HG02852 (cell line): ENCODE measurements at regions not wholly inside any gene's neighbourhood (a gene's known extent, or its start where the extent isn't known, plus 50 kb on each side); places are given as distances from the start of the nearest gene placed in this dataset.

Source experiments
- ATAC-seq: cut with Tn5 transposase; IDR thresholded peaks from one replicate; pipeline ENCODE4 v1.9.1; 2021; ENCODE audit warnings: mild to moderate bottlenecking, moderate library complexity; ENCODE audit not compliant: unreplicated experiment

DNA sequence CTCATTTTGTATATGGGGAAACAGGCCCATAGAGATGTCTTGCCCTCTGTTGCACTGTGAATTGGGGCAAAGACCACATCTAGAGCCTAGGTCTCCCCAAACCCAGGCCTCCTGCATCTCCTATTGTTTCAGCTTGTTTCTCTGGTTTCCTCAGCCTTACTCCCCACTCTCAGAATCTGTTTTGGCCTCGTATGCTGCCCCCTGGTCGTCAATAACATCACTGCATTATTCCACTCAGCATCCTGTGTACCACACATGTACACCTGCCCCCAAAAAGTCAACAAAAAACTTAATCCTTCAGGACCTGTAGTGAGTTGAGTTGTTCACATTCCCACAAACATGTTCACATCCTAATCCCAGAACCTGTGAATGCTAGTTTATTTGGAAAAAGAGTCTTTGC, 184.8 kb downstream of the BRINP2 start:
- no peak for ATAC-seq

DNA sequence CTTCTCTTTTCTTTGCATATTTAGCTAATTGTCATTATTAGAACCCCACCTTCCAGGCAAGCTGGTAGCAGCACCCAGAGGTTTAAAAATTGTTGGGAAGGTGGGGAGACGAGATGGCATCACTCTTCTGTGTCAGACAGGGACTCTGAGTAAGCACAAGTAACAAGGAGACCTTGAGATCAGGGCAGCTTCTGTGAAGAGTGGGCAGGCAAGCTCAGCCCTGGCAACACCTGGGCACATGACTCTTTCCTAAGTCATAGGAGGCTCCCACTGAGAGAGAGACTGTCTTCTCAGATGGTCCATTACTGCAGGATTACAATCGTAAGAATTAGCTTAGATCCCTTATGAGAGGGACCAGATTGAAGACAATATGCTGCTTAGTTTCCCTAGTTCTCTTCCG, 183.5 kb downstream of the BRINP2 start:
- ATAC-seq = no peak

DNA sequence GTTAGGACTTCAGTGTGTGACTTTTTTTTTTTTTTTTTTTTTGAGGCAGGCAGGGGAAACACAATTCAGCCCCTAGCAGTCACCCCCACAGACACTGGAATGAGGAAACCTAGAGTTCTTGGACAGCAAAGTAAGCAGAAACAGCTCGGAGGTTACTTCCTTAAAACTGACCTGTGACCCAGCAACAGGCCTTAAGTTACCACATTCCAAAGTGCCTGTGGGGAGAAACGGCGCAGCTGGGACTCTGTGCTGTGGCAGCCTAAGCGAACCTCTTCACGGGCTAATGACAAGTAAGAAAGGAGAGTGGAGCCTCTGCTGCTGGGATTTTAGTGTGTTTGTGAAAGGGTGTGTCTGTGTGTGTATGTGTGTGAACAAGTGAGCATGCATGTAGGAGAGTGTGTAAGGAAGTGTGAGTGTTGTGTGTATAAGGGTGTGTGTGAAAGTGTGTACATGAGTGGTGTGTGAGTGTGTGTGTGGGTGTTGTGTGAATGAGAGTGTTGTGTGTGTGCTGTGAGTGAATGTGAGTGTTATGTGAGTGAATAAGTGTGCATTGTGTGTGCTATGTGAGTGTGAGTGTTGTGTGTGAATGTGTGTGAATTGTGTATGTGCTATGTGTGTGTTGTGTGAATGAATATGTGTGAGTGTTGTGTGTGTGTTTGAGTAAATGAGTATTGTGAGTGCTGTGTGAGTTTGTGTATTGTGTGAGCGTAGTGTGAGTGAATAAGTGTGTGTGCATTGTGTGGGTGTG, 180.8 kb downstream of the BRINP2 start:
- ATAC-seq = no peak

DNA sequence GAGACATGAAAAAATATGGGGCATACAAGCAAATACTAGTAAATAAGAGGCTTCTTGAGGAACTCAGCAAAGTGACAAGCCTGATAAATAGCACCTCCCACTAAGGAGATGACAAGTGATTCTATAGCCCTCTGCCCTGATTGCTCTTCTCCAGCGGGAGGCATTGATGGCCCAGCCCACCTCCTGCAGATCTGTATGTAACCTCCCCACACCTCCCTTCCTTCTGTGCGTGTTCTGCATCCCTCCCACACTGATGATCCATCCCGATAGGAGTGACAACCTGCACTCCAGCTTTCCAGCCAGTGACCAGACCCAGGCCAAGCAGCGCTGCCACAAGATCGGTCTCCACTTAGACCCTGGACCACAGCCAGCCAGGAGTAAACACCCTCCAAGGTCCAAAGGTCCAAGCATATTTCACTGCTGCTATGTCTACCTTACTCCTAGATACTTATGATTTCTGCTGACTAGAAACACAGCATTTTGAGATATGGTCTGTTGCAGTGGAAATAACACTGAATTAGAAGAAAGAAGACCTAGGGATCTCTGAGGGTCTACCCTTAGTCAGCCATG, 176.1 kb downstream of the BRINP2 start:
- no peak for ATAC-seq

DNA sequence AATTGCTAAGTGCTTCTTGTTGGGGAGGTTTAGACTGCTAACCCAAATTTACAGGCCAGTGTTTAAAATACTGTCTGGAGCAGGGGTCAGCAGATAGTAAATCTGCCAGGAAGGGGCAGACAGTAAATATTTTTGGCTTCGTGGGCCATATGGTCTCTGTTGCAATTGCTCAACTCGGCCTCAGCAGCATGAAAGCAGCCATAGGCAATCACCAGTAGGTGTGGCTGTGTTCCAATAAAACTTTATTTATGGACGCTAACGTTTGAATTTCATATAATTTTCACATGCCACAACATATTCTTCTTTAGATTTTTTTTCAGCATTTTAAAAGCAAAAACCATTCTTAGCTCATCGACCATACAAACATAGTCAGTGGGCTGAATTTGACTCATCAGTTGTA, 172.7 kb downstream of the BRINP2 start:
- no peak for ATAC-seq

DNA sequence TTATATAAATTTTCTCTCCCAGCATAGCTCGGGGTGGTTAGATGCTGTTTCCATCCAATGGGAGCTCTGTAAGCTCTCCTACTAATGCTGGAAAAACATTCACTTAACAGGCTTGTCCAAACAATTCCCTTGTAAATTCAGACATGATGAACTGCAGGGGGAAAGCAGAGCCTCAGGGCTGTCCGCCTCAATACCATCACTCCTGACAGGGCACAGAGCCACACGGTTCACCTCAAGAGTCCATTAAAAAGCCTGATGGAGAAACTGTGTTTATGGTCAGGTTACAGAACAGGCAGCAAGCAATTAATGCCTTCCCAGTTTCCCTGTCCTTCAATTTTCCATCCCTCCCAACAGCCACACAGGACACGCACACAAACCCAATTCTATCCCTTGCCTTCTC, 171.0 kb downstream of the BRINP2 start:
- ATAC-seq = no peak

DNA sequence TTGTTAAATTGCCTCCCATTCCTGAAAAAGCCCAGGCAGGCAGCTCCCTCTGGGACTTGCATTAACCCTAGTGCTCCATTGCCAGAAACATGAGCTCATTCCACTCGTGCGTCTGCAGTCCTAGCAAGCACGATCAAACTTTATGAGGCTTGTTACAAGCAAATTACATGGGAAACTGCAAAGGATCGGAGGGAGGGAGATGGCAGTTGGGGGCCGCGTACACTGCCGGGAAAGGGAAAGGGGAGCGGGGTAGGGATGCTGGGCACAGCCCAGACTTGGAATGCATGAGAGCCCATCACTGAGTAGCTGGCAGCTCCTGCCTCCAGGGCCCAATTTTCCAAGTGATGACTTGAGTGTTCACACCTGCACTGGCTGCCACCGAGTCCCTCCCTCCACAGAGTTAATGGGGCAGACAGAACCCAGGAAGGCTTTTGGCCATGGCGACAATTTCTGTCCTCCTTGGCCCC, 169.9 kb downstream of the BRINP2 start:
- ATAC-seq = no peak

DNA sequence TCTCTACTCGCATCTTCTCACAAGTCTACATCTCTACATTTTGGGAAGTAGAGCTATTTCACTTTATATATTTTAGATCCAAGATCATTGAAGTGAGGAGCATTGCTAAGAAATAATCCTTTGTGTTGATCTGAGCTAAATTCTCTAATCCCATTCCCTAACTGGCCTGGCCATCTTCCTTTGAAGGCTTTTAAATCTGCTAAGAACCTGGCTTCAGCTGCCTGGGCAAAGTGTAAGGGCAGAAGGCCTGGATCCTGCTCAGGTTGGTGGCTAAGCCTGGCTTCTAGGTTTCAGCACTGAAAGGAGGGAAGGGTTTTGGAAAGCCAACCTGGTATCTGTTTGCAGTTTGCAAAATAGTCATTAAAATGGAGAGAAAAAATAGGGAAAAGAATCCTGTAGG, 167.6 kb downstream of the BRINP2 start:
- ATAC-seq = no peak

DNA sequence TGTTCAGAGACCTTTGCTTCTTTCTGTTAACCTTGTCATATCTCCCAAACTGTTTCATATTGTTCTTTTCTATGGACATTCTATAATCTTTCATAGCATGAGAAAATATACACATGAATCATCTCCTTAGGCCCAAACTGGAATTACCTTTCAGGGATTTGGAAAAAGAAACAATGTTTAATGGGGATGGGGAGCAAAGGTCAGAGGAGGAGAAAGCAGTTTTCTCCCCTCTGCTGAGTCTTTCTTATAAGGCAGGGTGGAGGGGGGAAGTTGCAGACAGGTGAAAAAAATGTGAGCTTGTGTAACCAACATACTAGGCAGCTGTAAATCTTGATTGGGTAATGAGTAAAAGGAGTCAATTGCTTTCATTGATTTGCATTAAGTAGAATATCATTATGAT, 164.1 kb downstream of the BRINP2 start:
- no peak for ATAC-seq

DNA sequence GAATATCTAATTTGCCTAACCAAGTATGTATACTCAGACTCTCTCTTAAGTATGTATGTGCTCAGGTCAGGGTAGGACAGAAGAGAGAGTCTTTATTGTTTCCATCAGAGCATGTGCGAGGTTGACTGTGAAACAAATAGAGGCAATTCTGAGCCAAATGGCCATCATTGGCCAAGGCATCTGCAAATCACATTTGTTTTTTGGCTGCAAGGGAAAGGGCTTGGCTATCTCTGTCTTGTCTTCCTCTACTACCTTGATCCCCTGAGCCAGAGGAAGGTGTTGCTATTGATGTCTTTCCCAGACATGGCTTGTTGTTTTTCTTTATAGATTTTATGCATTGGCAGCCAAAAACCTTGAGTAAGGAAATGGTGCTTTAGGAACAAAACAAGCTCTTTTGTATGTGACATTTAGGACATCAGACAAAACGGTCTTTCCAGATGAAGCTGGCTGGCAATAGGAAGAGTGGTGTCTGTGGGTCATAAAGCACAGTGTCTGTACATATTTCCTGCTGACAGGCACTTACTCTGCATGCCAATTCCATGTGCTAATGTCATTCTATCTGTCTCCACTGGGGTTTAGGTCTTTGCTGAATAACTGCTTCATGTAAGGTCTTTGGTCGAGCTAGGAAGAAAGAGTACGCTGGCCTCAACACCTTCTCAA, 163.3 kb downstream of the BRINP2 start:
- no peak for ATAC-seq
